LoVo (cell line): ENCODE measurements at regions not wholly inside any gene's neighbourhood (a gene's known extent, or its start where the extent isn't known, plus 50 kb on each side); places are given as distances from the start of the nearest gene placed in this dataset.
A peak's percentile ranks its signal among the peaks of the same experiment; 100 is the strongest.

Experiments
- DNase-seq: peaks from one replicate; pipeline ENCODE4 v3.0.0-alpha.2; 2016; ENCODE audit warnings: low spot score

DNA sequence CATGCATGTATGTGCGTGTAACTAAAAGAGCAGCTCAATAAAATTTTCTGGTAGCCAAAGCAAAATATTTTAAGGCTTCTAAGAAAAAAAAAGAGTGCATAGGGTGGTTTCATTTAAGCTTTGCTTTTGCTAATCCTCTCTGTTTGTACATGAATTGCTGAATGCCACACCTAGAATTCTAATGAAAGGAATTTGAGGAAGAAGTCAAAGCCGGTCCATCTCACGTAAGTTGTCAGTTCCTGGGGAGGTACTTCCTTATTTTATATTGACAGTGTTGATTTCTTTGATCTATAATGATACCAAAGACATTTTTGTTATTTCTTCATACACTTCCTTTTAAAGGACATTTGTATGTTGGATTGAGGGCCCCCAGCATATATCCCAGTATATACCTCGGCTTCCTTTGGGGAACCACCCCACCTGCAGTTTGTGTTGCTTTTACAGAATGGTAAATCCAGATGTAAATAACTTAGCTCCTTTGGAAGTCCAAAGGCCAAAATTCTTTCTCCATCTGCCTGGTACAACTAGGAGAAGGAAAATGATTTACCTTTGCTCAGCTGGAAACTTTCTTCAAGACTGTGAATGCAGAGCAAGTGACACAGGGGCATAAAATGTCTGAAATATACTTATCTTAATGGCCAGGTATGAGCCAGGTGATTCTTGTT lies 420.9 kb upstream of the ATP2B1 start:
- peak; percentile 68 for DNase-seq

- DNase-seq, result no peak
These were observed 419.9 kb upstream of the ATP2B1 start for GRCh38 chr12:90128526-90128925.

DNA sequence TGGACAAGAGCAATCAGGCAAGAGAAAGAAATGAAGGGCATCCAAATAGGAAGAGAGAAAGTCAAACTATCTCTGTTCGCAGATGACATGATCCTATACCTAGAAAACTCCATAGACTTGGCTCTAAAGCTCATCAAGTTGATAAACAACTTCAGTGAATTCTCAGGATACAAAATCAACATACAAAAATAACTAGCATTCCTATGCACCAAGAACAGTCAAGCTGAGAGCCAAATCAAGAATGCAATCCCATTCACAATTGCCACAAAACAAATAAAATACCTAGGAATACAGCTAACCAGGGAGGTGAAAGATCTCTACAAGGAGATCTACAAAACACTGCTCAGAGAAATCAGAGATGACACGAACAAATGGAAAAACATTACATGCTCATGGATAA lies 417.5 kb upstream of the ATP2B1 start:
- no peak for DNase-seq

DNA sequence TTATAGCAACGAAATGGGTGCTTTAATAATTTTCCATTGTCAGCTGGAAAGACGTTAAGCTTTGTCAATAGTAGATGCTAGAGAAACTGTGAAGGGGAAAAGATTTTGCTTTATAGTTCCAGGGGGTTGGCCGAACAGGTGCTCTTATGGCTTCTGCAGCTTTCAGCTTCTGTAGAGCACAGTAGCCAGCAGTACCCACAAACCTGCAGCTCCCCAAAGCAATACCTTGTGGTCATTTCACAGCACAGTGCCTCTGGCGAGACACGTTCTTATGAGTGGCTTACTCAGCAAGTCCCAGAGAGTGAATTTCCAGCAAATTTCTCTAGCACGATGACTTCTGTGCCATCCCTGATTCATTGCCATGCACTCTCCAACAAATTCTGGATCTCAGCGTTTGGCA lies 416.3 kb upstream of the ATP2B1 start:
- DNase-seq, result no peak

- DNase-seq, result no peak
These were observed 415.7 kb upstream of the ATP2B1 start for GRCh38 chr12:90124289-90124688.

DNA sequence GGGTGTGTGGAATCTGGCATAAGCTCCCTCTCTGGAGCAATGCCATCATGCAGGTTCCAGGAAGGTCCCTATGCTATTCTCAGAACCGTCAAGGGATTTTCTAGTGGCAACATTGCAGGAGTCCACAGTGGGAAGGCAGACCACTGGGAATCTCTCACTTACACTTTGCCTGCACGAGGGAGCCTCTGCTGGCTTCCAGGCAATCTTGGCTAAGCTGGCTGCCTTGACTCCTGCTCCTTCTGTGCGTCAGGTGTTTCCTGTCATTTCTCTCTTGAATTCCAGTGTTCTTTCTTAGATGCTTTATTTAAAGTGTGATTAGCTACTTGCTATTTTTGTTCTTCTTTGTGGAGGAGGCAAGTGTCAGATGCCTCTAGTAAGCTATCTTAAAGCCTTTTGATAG lies 414.0 kb upstream of the ATP2B1 start:
- no peak for DNase-seq

DNA sequence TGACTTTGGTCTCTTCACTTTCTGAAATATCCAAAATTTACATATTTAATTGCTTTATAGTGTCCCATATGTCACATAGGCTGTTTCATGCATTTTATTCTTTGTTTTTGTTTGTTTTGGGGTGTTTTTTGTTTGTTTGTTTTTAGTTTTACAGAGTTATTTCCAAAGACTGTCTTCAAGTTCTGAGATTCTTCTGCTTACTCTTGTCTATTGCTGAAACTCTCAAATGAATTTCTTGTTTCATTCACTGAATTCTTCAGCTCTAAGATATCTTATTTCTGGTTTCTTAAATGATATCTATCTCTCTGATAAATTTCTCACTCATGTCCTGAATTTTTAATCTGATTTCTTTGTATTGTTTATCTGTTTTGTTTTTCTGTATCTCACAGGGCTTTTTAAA lies 412.0 kb upstream of the ATP2B1 start:
- no peak for DNase-seq

DNA sequence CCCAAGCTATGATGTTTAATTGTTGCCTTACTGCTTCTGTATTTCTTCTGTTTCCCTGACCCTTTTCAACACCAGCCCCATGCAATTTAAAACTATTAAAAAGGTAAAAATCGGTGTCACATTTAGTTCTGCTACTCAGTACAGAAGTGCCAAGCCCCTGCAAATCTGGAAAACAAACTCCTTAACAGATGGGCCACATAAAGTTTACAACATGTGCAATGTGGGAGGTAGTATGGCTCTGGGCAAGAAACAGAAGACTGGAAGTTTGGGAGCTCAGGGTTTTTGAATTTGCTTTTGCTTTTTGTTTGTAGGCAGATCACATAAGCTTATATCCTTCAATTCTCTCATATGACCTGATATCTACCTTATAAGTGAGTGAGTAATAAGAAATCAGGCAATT lies 404.0 kb upstream of the ATP2B1 start:
- DNase-seq, result no peak

- no peak for DNase-seq
These were observed 403.3 kb upstream of the ATP2B1 start for GRCh38 chr12:90111791-90112580.

GRCh38 chr12:90106568-90106967 lies 397.9 kb upstream of the ATP2B1 start:
- DNase-seq, result no peak

DNA sequence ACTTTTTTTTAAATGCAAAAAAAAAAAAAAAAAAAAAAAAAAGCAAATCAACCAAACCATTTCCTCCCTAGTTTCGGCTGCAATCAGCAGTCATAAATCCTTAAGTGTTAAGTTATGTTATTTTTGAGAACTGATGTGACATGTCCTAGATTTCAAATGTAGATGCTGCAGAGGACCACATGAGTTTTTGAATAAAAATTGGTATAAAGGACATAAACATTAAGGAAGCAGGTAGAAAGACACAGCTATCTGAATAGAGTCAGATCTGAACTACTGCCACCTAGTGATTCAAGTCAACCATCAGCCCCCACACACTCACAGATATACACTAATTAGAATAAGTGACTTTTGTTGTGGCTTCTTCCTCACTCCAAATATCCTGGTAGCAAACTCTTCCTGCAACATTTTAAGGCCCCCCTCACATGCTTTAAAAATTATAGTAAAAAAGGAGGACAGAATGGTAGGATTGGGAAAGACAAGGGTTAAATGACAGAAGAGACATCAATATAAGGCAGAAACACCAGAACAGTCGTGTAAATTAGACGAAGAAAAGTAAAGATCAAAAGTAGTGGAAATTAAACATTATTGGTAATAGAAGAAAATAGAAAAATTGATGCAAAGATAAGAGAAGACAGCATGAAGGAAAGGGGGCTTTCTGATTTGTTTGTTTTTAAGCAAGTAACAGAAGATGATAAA lies 394.5 kb upstream of the ATP2B1 start:
- DNase-seq, result peak; percentile 44

- DNase-seq, result no peak
These were observed 391.9 kb upstream of the ATP2B1 start for GRCh38 chr12:90100579-90100978.

DNA sequence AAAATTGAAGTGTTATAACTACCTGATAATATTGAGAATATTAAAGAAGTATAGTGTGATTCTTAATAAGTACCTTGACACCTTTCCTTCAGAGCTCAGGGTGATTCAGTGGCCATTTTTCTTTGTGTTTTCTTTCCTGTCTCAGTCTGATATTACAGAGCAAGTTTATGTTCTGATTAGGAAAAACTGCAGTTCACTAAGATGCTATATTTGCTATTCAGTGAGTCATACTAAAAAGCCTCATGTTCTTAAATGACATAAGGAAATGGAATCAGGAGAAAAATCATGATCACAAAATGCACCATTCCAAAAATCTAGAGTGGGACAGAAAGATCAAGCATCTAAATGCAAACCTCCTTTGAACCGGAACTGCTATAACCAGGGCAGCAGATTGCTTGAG lies 390.6 kb upstream of the ATP2B1 start:
- no peak for DNase-seq

DNA sequence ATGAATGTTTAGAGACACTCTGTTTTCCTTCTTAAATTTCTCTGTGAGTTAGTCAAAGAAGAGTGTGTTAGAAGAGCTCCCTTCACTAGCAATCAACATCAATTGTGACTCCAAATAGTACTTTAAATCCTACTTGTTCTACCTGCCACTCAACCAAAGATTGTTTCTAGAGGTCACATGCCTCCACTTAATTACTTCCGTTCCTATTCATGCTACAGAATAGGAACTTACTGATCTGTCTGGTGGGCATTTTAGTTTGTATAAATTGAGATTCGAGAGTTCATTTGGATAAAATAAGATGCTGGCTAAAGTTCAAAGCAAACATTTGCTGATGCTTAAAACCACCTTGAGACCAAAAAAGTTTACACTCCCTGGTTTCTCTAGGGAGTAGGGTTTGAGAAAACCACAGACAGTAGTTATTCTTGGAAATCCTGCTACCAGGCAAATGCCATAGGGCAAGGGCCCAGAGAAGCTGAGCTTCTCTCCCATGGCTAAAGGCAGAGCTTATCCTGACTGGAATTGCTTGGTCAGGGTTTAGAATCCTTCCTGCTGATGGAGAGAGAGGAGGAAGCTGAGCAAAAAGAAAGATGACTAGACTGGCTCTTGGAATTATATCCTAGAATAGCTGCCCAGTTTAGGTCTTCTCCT lies 389.6 kb upstream of the ATP2B1 start:
- no peak for DNase-seq

- DNase-seq, result peak; percentile 15
These were observed 383.2 kb upstream of the ATP2B1 start for GRCh38 chr12:90091809-90092208.

- peak; percentile 97 for DNase-seq
These were observed 382.5 kb upstream of the ATP2B1 start for GRCh38 chr12:90090929-90091651.

- DNase-seq, result no peak
These were observed 377.6 kb upstream of the ATP2B1 start for GRCh38 chr12:90086281-90086680.

- no peak for DNase-seq
These were observed 377.0 kb upstream of the ATP2B1 start for GRCh38 chr12:90085494-90086274.

DNA sequence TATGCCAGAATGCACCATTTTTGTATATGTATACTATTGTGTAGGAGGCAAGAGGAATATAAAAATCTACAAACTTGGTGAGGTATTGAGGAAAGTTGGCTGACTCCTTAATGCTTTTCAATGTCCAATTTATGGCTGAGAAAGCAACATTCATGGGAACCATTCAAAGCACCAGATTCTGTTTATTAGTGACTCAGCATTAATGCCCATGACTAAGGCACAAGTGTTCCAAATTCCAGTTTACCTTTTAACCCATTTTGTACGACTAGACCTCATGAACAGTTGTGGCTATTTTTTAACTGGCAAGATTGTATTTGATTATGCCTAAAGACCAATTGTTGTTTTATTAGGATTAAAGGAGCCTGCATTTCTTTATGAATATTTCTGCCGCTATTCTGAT lies 375.4 kb upstream of the ATP2B1 start:
- DNase-seq, result no peak

DNA sequence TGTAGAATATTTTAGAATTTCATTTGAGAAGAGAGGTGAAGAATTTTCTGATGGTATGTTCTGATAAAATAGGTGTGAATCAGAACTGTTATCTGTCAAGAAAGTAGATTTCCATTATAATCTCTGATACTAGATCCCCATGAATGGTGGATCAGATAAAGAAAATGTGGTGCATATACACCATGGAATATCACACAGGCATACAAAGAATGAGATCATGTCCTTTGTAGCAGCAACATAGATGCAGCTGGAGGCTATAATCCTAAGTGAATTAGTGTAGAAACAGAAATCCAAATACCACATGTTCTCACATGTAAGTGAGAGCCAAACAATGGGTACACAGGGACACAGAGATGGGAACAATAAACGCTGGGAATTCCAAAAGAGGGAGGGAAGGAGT lies 372.0 kb upstream of the ATP2B1 start:
- DNase-seq, result no peak

DNA sequence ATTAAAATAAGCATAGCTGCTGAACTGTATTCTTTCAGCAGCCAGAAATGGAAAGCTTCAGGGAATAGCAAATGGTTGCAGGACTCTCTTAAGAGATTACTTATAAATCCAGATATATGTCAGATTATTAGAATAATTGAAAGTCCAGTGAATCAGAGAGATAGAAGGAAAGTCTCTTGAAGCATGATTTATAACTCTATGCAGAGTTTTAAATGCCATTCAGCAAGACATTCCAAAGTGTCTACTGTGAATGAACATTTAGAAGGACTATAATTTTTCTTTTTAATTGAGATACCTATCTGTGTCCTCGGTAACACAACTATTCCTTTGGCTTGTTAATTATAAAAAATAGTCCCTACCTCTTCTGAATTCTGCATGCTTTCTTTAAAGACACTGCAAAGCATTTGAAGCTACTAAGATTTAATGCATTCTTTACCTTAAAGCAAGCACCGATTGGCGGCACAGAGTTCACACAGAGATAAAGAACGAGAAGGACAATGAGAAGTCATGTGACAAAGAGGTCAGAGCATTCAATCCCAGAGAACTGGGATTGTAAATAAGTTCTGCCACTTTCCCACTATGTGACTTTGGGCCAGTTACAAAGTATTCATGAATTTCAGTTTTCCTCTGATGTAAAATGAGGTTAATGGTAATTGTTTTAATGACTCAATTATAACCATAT lies 371.0 kb upstream of the ATP2B1 start:
- DNase-seq, result no peak
